Frontal cortex (tissue), 3 donors: ENCODE measurements at regions not wholly inside any gene's neighbourhood (a gene's known extent, or its start where the extent isn't known, plus 50 kb on each side); places are given as distances from the start of the nearest gene placed in this dataset.

Experiments
- DNase-seq, 2 donors: peaks; one replicate each; pipeline ENCODE4 v3.0.0; 2012; ENCODE audit warnings: low spot score in 2 of 2
- FAIRE-seq: peaks from 2 replicates; lab custom pipeline; 2012; peaks lifted over from hg19 to GRCh38; lab: Jason Lieb, UNC
- donor health status: control.
- donor health status: control.
- donor health status: control.

GRCh38 chr5:172504701-172505402 is 50.5 kb upstream of the SH3PXD2B start:
- DNase-seq (no peak), FAIRE-seq (no peak)

- DNase-seq, result no peak
- no peak for FAIRE-seq
Measured at GRCh38 chr5:172503925-172504700, 49.8 kb upstream of the SH3PXD2B start.
